HG02642 (cell line): ENCODE measurements at regions not wholly inside any gene's neighbourhood (a gene's known extent, or its start where the extent isn't known, plus 50 kb on each side); places are given as distances from the start of the nearest gene placed in this dataset.
"Not testable (repeated sequence)": the region's sequence is repeated elsewhere in the genome, so short reads cannot be mapped to it uniquely, and the experiment has no call there.

Experiments
- ATAC-seq: cut with Tn5 transposase; IDR thresholded peaks from one replicate; pipeline ENCODE4 v1.9.1; 2021; ENCODE audit warnings: mild to moderate bottlenecking; ENCODE audit not compliant: unreplicated experiment, poor library complexity

GRCh38 chr5:109630093-109630492 is 59.6 kb upstream of the MAN2A1 start:
- no peak for ATAC-seq

- no peak for ATAC-seq
Observed at GRCh38 chr5:109628591-109628990, 61.1 kb upstream of the MAN2A1 start.

- not testable (repeated sequence) for ATAC-seq
Observed at GRCh38 chr5:109621266-109621665, 68.5 kb upstream of the MAN2A1 start.

GRCh38 chr5:109620651-109621050 is 69.1 kb upstream of the MAN2A1 start:
- ATAC-seq, result no peak

GRCh38 chr5:109619606-109620005 is 70.1 kb upstream of the MAN2A1 start:
- no peak for ATAC-seq

GRCh38 chr5:109619021-109619460 is 70.7 kb upstream of the MAN2A1 start:
- ATAC-seq, result no peak

GRCh38 chr5:109614981-109615380 is 74.7 kb upstream of the MAN2A1 start:
- no peak for ATAC-seq

- no peak for ATAC-seq
Observed at GRCh38 chr5:109614301-109614700, 75.4 kb upstream of the MAN2A1 start.

- no peak for ATAC-seq
Observed at GRCh38 chr5:109612278-109612905, 77.3 kb upstream of the MAN2A1 start.

GRCh38 chr5:109611505-109611904 is 78.2 kb upstream of the MAN2A1 start:
- no peak for ATAC-seq

GRCh38 chr5:109611061-109611460 is 78.7 kb upstream of the MAN2A1 start:
- ATAC-seq, result no peak

GRCh38 chr5:109610581-109610980 is 79.1 kb upstream of the MAN2A1 start:
- no peak for ATAC-seq

- ATAC-seq, result no peak
Observed at GRCh38 chr5:109605207-109605730, 84.5 kb upstream of the MAN2A1 start.

GRCh38 chr5:109604758-109605157 is 85.0 kb upstream of the MAN2A1 start:
- ATAC-seq, result no peak

GRCh38 chr5:109601736-109602135 is 88.0 kb upstream of the MAN2A1 start:
- ATAC-seq, result no peak

- ATAC-seq, result no peak
Observed at GRCh38 chr5:109597893-109598292, 91.8 kb upstream of the MAN2A1 start.

GRCh38 chr5:109594217-109594616 is 95.5 kb upstream of the MAN2A1 start:
- no peak for ATAC-seq

- no peak for ATAC-seq
Observed at GRCh38 chr5:109590799-109591198, 98.9 kb upstream of the MAN2A1 start.

GRCh38 chr5:109589986-109590385 is 99.7 kb upstream of the MAN2A1 start:
- ATAC-seq, result no peak

- no peak for ATAC-seq
Observed at GRCh38 chr5:109589239-109589638, 100.5 kb upstream of the MAN2A1 start.

GRCh38 chr5:109588281-109589035 is 101.3 kb upstream of the MAN2A1 start:
- ATAC-seq, result no peak
